GM10266 (cell line): ENCODE measurements at regions not wholly inside any gene's neighbourhood (a gene's known extent, or its start where the extent isn't known, plus 50 kb on each side); places are given as distances from the start of the nearest gene placed in this dataset.

Experiments
- DNase-seq: peaks from one replicate; pipeline ENCODE4 v3.0.0; 2012; ENCODE audit errors: extremely low spot score
- TF ChIP-seq, protein P1 (sequence below): IDR thresholded peaks from 2 replicates; pipeline ENCODE4 v1.5.1; 2012; ENCODE audit warnings: mild to moderate bottlenecking, low read depth; ENCODE audit not compliant: control insufficient read depth, insufficient read depth; ENCODE audit errors: missing control alignments

DNA sequence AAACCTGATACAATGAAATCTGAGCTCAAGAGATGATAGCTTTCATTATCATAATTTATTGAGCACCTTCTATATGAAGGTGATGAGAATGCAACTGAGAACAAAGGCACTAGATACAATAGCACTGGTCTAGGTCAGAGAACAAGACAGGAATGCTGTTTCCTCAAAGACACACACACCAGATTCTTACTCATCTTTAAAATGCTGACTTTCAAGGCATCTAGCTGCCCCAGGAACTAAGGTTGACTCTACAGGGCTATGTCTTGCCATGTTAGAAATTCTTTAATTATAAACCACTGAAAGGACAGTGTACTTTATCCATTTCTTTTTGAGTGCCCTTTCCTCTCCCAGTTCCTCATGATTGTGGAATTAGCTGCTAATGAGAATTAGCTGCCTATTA lies 195.4 kb upstream of the RMST start:
- TF ChIP-seq, protein P1, sequence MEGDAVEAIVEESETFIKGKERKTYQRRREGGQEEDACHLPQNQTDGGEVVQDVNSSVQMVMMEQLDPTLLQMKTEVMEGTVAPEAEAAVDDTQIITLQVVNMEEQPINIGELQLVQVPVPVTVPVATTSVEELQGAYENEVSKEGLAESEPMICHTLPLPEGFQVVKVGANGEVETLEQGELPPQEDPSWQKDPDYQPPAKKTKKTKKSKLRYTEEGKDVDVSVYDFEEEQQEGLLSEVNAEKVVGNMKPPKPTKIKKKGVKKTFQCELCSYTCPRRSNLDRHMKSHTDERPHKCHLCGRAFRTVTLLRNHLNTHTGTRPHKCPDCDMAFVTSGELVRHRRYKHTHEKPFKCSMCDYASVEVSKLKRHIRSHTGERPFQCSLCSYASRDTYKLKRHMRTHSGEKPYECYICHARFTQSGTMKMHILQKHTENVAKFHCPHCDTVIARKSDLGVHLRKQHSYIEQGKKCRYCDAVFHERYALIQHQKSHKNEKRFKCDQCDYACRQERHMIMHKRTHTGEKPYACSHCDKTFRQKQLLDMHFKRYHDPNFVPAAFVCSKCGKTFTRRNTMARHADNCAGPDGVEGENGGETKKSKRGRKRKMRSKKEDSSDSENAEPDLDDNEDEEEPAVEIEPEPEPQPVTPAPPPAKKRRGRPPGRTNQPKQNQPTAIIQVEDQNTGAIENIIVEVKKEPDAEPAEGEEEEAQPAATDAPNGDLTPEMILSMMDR, result no peak
- DNase-seq, result no peak

DNA sequence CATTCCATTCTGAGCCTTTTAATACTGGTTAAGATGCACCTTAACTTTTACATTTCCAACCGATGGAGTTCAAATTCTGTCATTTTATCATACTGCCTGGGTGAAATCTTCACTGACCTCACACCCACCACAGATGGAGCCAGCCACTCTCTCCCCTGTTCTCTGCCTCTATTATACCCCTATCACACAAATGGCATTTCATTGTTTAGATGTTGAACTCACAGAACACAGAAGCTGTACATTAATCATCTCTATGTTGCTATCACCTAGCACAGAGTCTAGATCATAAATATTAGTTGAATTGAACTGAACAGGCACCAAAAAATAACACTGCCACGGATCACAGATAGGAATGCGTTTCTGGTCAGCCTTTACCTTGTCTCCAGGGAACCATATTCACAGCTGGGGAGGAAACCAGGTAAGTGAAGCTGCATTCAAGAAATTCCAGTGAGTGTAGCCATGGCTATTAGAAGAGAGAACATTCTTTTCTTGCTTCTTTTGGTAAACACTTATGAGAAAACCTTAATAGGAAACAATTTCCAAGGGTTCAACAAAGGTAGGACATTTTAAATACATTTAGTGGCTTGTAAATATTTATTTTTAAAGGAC lies 194.9 kb upstream of the RMST start:
- DNase-seq, result no peak
- TF ChIP-seq, protein P1, result no peak

DNA sequence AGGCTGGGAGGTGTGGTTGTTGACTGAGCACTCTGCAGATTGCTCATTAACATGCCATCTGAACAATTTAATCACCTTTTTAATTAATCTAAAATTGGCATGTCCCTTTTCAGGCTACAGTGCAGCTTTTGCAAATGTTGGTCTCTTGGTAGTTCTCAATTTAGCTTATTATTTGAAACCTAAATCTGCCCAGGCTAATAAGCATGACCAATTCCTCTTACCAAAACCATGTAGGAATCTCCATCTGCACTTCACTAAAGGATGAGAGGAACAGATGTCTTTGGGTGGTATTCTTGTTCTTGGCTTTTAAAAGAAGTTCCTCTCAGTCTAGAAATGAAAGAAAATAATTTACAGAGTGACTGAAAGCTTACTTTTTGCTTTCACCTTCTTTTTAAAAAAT lies 190.1 kb upstream of the RMST start:
- DNase-seq, result no peak
- TF ChIP-seq, protein P1, result no peak

DNA sequence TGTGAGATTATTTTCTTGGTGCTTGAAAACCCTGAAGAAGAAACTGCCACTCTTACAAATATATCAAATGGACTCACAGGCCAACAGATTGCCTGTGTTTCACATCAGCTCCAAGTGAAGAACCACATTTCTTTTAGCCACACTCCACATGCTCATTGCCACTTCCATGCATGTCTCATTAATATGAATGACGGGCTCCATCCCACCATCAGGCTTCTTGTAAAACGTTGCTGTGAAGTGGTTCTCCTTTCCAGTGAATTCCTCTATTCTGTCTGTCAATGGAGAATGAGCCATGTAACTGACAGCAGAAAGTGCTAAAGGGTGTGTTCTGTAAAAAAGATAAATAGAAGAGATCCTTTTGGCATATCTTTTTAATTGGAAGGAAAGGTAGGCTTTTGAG lies 188.2 kb upstream of the RMST start:
- TF ChIP-seq, protein P1, result no peak
- no peak for DNase-seq

DNA sequence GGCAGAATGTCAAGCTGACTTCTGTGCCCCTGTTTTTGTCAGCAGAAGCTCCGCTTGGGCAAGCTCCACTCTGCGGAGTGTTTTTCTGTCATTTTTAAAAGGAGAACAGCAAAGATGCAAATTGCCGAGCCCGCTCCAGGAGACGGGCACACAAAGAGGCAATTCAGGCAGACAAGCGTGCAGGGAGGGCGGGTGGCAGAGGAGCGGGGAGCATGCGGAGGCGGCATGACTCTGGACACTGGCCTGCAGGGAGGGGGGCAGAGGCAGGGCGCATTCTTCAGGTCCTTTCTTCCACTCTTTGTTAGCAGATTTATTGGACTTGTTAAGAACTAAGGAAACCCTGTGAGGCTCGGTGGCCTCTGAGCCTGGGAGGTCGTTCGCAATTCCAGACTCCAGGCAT lies 187.3 kb upstream of the RMST start:
- no peak for DNase-seq
- TF ChIP-seq, protein P1, result no peak

DNA sequence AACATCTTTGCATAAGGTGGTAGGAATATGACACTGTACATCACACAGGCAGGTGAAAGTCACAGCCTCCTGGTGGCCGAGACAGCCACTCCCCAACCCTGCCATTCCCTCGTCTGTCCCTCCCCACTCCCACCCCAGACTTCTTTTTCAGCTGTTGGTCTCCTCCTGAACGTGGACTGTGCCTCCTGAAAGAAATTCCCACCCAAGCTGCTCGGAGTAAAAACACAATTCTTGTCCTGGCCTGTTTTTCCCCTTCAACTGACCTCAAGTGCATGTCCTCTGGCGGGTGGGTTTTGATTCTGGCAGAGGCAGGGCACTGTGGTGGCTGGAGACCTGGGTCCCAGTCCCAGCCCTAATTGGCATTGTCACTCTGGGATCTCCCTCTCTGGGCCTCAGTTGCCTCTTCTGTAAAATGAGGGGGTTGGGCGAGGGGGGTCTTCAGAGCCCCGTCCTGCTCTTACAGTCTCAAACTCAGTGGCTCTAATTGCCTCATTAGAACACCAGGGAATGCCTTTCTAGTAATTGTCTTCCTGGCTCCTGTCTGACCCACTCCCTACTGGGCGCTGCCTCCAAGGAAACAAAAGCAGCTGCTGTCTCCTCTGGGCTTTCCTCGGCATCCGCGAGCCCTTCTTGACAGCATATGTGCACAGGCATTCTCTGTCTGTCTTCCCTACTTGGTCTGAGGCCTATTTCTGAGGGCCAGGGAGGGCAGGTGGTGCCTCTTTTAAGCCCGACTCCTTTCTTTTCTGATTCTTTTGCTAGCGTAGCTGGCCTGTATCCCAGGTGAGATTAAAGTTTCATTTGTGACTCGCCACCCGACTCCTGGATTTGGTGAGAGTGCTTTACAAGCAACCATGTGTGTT lies 186.6 kb upstream of the RMST start:
- no peak for DNase-seq

More for the DNA sequence above, 186.6 kb upstream of the RMST start:
- TF ChIP-seq, protein P1, result no peak
